ENCODE measurements at regions not wholly inside any gene's neighbourhood (a gene's known extent, or its start where the extent isn't known, plus 50 kb on each side); places are given as distances from the start of the nearest gene placed in this dataset.

DNA sequence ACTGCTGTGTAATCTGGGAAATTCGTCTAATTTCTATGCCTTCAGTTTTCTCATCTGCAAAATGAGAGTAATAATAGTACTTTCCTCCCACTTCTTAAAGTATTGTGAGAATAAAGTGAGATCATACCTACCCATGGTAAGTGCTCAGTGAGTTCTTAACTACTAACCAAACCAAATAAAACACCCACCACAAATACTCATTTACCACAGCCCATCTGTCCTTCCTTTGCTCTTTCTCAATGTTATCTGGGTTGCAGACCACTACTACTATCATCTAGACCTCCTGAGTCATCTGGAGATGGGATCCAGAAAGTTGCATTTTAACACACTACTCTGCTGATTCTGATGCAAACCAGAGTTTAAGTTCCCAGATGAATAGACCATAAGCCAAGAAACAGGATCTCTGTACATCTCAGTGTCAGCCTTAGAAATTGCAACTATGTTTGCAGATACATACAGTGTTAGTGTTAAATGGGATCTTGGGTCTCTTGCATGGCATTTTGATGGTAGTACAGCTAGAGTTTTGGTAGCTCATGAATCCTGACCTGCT lies 105.4 kb upstream of the ATP10B start:
- DNase-seq (ENCODE audit: low spot score), result no peak

DNA sequence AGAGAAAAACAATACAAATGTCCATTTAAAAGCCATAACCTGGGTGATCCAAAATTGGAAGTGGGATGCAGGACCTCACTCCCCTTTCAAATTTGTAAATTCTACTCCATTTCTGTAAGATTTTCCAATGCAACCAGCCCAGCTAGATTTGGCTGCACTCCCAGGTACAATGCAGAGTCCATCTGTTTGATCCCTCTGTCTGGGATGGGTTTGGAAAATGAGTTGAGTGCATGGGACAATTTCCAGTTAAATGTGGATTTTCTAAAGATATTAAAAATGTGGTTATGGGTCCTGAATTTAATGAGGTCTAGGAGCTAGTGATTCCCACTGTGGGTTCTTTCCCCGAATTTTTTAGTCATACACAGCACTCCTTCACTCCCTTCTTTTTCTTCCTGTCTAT lies 104.0 kb upstream of the ATP10B start:
- DNase-seq (ENCODE audit: low spot score), result no peak

DNA sequence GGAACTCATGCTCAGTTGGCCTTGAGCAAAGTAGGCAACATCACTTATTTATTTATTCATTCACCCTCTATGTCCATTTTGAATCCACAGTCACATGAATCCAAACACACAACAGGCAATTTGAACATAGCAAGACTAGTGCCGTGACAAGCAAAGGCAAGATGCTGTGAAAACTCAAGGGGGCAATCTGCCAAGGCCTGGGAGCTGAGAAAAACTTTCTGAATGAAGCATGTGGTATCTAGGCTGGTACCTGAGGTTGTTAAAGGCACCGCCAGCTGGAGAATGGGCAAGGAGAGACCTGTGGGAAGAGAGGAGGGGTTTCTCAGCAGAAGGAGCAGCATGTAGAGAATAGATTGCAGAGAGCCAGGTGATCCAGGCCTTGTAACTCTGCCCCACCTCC lies 98.3 kb upstream of the ATP10B start:
- no peak for DNase-seq (ENCODE audit: low spot score)

DNA sequence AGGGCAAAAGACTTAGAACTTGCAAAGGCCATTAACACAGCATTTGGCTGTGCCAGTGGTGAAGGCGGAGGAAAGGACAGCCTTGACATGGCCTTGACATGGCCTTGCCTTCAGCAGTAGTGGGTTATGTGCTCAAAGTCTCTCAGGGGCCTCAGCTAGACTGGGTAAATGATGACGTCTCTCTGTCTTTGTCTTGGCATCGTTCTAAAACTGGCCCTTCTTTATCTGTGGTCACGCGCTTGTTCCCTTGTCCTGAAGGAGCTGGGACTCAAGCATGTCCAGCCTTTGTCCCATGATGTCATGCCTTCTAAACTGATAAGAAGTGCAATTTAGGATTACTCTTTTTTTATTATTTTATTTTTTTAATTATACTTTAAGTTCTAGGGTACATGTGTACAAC lies 88.7 kb upstream of the ATP10B start:
- no peak for DNase-seq (ENCODE audit: low spot score)

DNA sequence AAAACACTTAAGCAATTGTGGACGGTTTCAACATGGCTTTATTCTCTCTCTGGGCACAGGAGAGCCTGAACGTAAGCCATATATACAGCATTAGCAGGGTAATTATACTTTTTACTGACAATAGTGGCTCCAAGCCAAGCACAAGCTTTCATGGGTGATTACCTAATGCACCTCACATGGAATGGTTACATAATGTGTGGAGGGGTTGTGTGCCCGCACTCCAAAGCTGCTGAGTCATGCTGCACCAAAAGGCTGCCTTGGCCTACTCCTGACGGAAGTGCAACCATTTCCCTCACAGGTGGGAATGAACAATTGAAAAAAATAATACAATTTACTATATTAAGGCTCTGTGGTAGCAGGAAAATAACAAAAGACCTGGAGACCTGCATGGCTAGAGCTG lies 86.5 kb upstream of the ATP10B start:
- no peak for DNase-seq (ENCODE audit: low spot score)

DNA sequence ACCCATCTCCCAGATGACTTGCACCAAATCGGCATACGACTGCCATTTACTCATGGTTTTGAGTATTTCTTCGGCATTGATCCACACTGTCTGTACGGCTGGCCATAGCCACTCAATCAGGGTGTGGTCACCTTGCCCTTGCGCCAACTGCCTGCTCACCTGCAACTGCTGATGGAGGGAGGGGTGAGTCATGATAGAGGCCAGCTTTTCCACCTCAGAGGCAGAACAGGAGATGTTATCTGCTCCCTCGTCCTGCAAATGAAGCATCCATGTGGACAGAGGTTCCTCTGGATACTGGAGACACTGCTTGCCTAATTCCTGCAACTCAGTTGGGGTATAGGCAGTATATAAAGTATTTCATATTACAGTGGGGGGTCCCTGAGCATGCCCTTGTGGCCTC lies 85.6 kb upstream of the ATP10B start:
- DNase-seq (ENCODE audit: low spot score), result no peak

DNA sequence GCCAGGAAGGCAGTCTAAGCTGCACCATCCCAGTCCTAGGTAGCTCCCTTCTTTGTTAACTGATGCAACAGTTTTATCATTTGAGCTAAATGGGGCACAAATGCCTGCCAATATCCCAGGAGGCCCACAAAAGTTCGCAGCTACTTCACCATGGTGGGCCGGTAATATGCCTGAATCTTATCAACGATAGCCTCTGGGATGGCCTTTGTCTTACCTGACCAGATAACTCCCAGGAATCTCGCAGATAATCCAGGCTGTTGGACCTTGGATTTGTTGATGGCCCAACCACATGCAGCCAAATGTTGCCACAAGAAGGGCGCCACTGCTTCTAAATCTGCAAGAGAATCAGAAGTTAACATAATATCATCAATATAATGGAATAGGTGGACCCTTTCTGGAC lies 83.8 kb upstream of the ATP10B start:
- no peak for DNase-seq (ENCODE audit: low spot score)

DNA sequence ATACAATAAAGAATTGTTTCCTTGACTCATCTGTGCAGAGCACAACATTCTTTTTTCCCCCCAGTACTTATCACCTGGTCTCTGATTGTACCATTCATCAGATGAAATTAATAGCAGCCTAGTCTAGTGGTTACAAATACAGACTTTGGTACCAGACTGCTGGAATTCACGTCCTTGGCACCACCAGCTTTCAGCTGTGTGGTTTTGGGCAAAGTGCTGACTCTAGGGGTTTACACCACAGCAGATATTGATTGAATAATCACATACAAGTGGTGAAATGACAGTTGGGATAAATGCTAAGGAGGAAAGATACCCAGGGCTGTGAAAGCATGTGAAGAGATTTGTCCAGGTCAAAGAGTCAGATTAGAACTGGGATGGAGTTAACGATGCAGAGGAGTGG lies 79.3 kb upstream of the ATP10B start:
- DNase-seq (ENCODE audit: low spot score), result no peak

DNA sequence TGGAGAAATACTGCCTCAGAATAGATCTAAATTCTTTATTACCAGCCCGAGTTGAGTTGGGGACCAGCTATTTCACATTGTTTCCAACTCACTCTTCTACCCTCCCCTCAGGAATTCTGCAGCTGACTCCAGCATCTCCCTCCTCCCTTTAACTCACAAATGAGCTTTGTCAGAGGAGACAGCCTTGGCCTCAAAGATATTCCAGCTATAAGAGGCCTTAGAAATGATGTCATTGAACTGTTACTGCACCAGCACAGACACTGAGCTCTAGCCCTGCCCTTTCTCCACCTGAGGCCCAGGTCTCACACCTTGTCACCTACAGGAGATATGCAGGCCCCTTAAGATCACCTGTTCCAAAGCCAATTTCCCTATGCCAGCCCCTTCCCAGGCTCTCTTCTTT lies 78.4 kb upstream of the ATP10B start:
- DNase-seq (ENCODE audit: low spot score), result peak; percentile 77

DNA sequence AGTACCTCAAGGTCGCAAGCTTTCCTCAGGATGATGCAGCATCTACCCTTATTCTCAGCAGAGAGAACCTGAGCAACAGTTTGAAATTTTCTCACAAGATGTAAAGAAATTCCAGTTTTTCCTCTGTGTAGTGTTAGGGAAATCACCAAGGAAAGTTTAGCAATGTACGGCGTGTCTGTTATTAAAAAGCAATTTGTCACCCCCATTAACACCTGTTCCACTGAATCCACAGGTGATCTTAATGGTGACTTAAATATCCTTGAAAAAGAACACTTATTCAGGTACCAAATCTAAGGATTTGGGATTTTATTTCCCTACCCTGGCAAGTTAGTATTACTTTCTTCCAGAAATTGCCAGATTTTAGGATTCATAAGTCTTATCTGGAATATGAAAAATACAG lies 77.9 kb upstream of the ATP10B start:
- DNase-seq (ENCODE audit: low spot score), result no peak

DNA sequence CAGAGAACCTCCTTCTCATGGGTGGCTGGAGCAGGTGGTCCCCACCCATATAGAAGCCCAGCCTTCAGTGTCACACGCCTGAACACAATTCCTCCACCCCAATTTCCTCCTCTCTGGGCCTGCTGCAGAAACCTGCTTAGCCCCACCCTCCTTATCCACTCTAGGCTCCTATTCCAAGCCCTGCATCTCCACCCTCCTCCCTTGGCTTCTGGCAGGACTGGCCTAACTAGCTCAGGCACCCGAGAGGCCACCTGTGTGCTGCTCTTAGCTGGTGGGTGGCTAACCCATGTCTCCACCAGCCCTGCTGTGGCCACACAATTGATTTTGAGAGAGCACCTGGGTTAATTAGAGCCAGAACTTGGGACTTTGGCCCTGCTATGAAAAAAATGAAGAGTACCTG lies 77.3 kb upstream of the ATP10B start:
- DNase-seq (ENCODE audit: low spot score), result no peak

DNA sequence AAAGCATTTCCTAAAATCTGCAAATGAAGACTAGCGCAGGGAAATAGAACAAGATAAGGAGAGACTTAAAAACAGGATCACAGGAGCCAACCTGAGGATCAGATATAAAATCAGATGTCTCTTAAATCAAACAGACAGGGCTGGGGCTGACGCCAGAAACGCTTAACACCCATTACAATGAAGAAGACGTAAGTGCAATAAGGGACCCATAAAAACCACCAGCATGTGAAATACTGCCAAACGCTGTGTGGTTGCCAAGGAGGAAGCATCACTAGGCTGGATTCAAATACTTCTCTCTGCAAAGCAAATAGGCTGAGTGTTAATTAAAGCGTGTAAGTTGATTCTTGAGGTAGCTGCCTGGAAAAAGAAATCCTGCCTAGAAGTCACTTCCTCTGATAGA lies 74.4 kb upstream of the ATP10B start:
- peak; percentile 54 for DNase-seq (ENCODE audit: low spot score)

DNA sequence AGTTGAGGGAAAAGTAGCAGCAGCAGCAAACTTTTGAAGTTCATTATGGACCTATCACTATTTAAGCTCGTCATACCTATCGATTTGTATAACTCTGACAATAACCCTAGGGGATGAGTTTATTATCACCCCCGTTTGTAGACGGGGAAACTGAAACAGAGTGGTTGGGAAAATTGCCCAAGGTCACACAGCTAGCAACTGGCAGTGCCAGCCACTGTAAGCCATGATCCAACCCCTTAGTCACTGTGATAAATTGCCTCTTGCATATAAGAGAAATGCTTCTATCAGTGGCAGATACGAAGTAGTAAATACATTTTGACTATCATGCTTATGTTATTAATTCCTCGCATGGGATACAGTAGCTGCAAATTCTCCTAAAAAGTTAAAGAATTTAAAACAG lies 73.3 kb upstream of the ATP10B start:
- no peak for DNase-seq (ENCODE audit: low spot score)

DNA sequence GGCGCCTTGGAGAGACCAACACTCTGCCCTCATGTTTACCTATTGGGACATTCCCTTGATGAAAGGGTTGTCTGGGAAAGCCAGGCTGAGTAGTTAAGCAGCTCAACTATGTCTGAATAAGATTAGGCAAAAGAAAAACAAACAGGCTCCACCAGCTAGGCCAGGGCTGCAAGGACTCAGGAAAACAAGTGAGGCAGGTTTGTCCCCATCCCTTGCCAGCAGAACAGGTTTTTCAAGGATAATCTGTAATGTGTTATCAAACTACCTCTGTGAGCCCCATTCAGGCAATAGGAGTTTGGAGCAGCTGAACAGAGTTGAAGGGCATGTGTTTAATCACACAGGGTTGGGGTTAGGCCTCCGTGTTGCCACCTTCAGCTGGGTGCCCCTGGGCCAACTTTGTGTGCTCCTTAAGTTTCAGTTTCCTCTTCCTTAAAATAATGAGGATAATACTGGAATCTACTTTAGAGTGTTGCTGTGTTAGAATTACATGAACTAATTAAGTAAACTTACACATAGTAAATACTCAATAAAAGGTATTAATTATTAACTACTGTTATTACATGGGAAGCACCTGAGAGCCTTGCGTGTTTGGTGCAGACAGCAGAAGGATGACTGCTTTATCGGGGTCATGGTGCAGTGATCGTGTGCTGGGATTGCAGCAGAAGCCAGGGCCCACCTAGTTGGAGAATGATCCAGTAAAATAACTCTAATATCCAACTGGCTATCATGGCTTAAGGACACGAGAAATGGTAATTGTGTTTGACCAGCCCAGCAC lies 72.1 kb upstream of the ATP10B start:
- DNase-seq (ENCODE audit: low spot score), result no peak

DNA sequence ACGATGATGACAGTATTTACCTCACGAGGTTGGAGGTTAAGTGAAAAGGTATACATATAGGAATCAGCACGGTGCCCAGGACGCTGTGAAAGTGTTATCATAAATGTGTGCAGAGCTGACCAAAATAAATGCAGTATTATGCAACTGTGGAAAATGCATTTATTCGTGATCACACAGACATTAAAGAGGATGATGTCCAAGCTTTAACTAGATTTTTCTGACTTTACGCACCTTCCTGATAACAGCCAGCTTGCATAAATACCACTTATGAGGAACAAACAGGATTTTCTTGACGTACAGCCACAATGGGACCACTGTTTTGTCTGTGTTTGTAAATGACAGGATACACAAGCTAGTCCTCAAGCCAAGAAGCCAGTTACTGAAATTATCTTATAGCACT lies 71.4 kb upstream of the ATP10B start:
- no peak for DNase-seq (ENCODE audit: low spot score)

DNA sequence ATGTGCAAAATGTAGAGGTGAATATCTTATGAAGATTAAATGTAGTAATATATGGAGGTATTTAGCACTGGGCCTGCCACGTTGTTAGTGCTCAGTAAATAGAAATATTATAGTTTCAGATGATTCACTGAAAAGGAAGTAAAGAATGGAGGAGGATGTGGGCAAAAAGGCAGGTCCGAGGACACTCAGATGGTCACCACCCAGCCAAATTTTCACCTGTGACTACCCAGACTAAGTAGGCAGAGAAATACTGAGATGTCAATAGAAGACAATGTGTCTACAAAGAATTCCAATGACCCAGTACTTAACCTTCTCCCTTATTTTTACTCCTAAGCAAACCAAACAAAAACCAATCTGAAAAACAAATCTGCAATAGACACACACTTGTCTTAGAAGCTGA lies 70.3 kb upstream of the ATP10B start:
- no peak for DNase-seq (ENCODE audit: low spot score)

DNA sequence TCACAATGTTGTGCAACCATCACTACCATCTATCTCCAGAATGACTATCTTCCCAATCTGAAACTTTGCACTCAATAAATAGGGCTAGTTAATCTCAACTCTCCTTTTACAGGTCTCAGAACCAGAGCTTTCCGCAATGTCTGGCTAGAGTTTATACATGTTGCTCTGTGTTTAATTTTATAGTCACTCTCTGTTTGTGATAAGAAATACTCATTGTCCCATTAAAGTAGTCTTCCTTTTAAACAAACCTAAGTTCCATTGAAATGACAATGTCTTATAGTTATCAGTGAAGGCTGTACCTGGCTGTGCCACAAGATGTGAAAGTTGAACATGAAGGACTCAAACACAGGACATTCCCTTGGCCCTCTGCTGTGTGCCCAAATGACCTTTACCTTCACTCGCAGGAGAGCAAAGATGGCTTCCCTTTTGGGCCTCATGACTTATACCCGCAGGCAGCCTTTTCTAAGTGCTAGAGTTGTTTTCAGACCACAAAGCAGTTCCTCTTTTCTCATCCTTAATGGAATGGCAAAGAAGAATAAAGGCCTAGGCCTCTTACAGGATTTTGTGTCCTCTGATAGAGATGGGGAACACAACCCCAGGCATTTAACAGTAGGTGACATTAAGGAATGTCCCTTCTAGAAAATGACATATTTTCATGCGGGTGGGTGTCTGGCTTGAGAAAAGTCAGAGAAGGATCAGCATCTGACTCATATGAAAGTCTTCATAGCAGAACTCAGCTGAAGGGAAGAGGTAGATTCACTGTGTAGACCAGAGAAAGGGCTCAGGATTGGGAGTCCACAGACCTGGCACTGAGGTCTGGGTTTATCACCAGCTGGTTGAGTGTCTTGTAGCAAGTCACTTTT lies 69.6 kb upstream of the ATP10B start:
- DNase-seq (ENCODE audit: low spot score), result no peak

DNA sequence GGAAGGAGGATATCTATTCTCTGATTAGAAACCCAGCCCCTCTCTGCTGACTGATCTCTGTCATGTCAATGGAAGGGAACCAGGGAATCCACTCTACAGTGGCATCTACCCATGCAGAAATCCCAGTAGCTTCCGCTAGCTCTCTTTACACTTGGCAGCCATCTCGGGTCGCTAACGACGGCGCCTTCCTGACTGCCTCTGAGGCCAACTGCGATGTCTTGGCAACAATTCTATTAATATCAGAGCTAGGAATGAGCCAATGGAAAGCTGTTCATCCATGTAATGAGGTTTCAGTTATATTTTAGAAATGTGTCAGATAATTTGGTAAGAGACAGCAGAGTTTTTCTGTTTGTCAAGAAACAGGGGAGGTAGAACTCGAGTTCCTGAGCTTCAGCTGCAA lies 67.6 kb upstream of the ATP10B start:
- DNase-seq (ENCODE audit: low spot score), result no peak

DNA sequence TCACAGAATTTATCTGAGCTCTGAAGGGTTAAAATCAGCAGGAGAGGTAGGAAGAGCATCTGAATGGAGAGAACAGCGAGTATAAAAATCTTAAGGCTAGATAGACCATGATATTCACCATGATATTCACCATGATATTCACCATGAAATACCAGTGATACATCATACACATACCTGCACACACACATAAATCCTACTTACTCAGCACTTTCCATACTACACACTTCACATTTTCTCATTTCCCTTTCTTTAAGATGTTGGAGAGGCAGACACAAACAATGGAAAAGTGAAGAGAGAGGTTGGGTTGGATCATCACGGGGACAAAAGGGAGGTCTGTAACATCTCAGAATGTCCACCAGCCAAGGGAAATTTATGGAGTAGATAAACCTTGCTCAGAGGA lies 66.4 kb upstream of the ATP10B start:
- no peak for DNase-seq (ENCODE audit: low spot score)

DNA sequence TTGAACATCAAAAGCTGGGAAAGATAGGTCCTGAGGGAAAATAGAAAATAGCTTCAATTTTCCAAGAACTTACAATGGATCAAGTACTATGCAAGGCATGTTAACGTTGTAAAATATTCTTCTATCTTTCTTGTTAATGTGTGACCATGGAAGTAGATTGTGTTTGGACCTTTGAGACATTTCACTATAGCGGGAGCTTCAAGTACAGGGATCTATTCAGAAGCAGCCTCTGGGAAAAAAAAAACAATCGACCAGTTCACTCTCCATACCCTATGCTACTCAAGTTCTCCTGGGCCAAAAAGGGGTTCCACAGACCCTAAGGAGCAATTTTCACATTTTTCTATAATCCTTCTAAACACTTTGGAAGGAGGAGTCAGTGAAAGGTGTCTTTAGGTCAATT lies 54.1 kb upstream of the ATP10B start:
- DNase-seq (ENCODE audit: low spot score), result no peak

DNA sequence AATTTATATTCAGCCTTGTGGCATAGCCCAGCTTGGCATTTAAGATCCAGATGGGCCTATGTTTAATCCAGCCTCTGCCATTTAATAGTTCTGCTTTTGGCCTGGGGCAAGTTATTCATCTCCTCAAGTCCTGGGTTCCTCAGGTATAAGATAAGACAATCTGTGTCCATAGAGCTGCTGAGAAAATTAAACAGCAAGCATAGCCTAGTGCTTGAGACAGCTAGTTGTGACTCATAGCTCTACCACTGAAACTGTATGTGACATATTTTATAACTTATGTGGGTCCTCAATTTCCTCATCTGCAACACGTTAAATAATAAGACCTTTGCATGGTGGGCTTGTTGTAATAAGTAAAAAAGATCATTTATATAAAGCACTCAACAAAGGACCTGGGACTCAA lies 53.3 kb upstream of the ATP10B start:
- DNase-seq (ENCODE audit: low spot score), result no peak

DNA sequence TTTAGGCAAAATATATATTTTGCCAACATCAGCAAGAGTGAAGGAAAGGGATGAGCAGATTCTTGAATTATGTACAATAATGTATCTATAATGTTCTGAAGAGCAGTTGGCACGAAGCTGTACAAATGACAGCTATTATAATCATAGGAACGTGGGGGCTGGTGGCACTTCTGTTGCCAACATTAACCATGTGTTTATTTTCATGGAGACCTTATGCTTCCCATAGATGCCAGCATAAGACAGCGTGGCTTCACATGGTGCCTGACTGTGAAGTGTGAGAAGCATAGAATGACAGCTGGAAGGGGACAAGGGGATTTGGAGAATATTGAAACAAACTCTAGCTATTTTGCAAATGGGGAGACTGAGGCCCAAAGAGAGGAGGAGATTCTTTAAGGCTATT lies 52.6 kb upstream of the ATP10B start:
- DNase-seq (ENCODE audit: low spot score), result no peak

DNA sequence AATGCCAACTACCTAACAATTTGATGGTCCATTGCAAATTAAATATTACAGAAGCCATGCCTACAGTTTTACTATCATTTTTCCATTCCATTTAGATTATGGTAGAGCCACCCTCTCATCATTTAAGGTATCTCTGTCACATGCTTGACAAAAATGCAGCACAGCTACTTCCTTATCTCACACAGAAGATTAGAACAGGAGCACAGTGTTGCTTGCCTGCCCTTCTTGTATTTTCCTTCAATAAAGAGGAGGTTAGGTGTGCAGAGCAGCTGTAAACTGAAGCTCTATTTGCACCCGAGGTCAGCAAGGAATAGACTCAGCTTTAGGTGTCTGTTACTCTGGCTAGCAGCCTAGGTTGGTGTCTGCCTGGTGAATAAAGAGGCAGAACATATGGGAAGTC lies 51.5 kb upstream of the ATP10B start:
- DNase-seq (ENCODE audit: low spot score), result no peak

Measured in globus pallidus (tissue), 1 donor.